CD8-positive, alpha-beta memory T cell (primary cell): ENCODE measurements at regions not wholly inside any gene's neighbourhood (a gene's known extent, or its start where the extent isn't known, plus 50 kb on each side); places are given as distances from the start of the nearest gene placed in this dataset.

Experiments
- CTCF ChIA-PET: fragments of 350-600 bp; sonication (Branson Sonifier 250); formaldehyde crosslinking; loops from one replicate; lab custom pipeline; 2021; ENCODE audit warnings: antibody characterized with exemption; lab: Charles Lee
- POLR2A ChIA-PET: fragments of 350-600 bp; sonication (Branson Sonifier 250); formaldehyde crosslinking; loops from one replicate; lab custom pipeline; 2021; ENCODE audit warnings: antibody characterized with exemption; lab: Charles Lee
- DNase-seq, 5 donors: peaks; one replicate each; pipeline versions ENCODE4 v3.0.0 to v3.0.0-alpha.2; 2020 to 2022; ENCODE audit warnings: mixed read lengths in 1 of 5
- H3K27ac ChIP-seq: one replicate; pipeline ENCODE4 v1.7.0; 2013; ENCODE audit warnings: low read depth, mild to moderate bottlenecking, low read length, moderate library complexity
- H3K27me3 ChIP-seq: 2 replicates; pipeline ENCODE4 v1.7.0; 2013; ENCODE audit warnings: low read length, mild to moderate bottlenecking; ENCODE audit not compliant: insufficient read depth, poor library complexity, severe bottlenecking
- H3K36me3 ChIP-seq: 2 replicates; pipeline ENCODE4 v1.7.0; 2013; ENCODE audit warnings: mild to moderate bottlenecking, low read length, moderate library complexity; ENCODE audit not compliant: insufficient read depth
- H3K4me1 ChIP-seq: 2 replicates; pipeline ENCODE4 v1.7.0; 2013; ENCODE audit warnings: mild to moderate bottlenecking, low read length, moderate library complexity; ENCODE audit not compliant: insufficient read depth
- H3K4me3 ChIP-seq: 2 replicates; pipeline ENCODE4 v1.7.0; 2013; ENCODE audit warnings: mild to moderate bottlenecking, low read length
- H3K9me3 ChIP-seq: 2 replicates; pipeline ENCODE4 v1.7.0; 2013; ENCODE audit warnings: mild to moderate bottlenecking, low read length
- H3K27ac Mint-ChIP-seq, 8 donors: one replicate each; pipeline ENCODE4 v1.8.0; 2020 to 2021; ENCODE audit warnings: mixed read lengths in 8 of 8, mild to moderate bottlenecking in 6 of 8, inconsistent platforms in 3 of 8, moderate library complexity in 3 of 8
- H3K27me3 Mint-ChIP-seq, 2 donors: one replicate each; pipeline ENCODE4 v1.8.0; 2020 to 2021; ENCODE audit warnings: mixed read lengths in 2 of 2, mild to moderate bottlenecking in 1 of 2, moderate library complexity in 1 of 2
- H3K36me3 Mint-ChIP-seq, 3 donors: one replicate each; pipeline ENCODE4 v1.8.0; 2020 to 2021; ENCODE audit warnings: mixed read lengths in 3 of 3, inconsistent platforms in 1 of 3, mild to moderate bottlenecking in 1 of 3
- H3K4me1 Mint-ChIP-seq, 3 donors: one replicate each; pipeline ENCODE4 v1.8.0; 2020 to 2021; ENCODE audit warnings: mixed read lengths in 3 of 3, inconsistent platforms in 1 of 3, mild to moderate bottlenecking in 1 of 3
- H3K4me3 Mint-ChIP-seq, 7 donors: one replicate each; pipeline ENCODE4 v1.8.0; 2020 to 2021; ENCODE audit warnings: mixed read lengths in 7 of 7, mild to moderate bottlenecking in 6 of 7, moderate library complexity in 4 of 7, inconsistent platforms in 2 of 7
- H3K9me3 Mint-ChIP-seq, 5 donors: one replicate each; pipeline ENCODE4 v1.8.0; 2020 to 2022; ENCODE audit warnings: mixed read lengths in 5 of 5, mild to moderate bottlenecking in 3 of 5, moderate library complexity in 2 of 5, inconsistent platforms in 1 of 5

GRCh38 chr17:56665864-56666263 lies 72.4 kb downstream of the NOG start:
- CTCF ChIA-PET, result no interaction called here
- H3K4me3 ChIP-seq, result no peak overlapping the region
- H3K36me3 Mint-ChIP-seq, result no peaks in the 10 kb centered on the region

GRCh38 chr17:56667925-56668458 lies 74.5 kb downstream of the NOG start:
- ChIA-PET POLR2A (interaction anchor here (0.5 kb wide), 1 partner anchor 1315 kb away, joined by 9 read pairs; no protein-coding TSS in a partner anchor), CTCF (no interaction called here)
- DNase-seq, result no peak
- Histone ChIP-seq H3K27me3 (no peaks in the 10 kb centered on the region), H3K4me3 (no peak overlapping the region), H3K9me3 (no peaks in the 10 kb centered on the region), H3K27ac (no peak overlapping the region), H3K36me3 (no peaks in the 10 kb centered on the region), H3K4me1 (no peaks in the 10 kb centered on the region)
- H3K4me3 Mint-ChIP-seq, result no peak overlapping the region
- no peaks in the 10 kb centered on the region for H3K4me1 Mint-ChIP-seq
- no peak overlapping the region for H3K27ac Mint-ChIP-seq
- H3K36me3 Mint-ChIP-seq, result peaks cover 0 to 4% (median 3%) of the 10 kb centered on the region in 3 donors
- peaks cover 23 to 75% of the 10 kb centered on the region in 2 donors for H3K27me3 Mint-ChIP-seq
- peaks cover 0 to 4% (median 0%) of the 10 kb centered on the region in 5 donors for H3K9me3 Mint-ChIP-seq

More at GRCh38 chr17:56665864-56666263, 72.4 kb downstream of the NOG start:
- POLR2A ChIA-PET, result no interaction called here
- Mint-ChIP-seq H3K27me3 (peaks cover 10 to 71% of the 10 kb centered on the region in 2 donors), H3K4me3 (no peak overlapping the region), H3K4me1 (no peaks in the 10 kb centered on the region), H3K27ac (peak overlapping the region in 1 of 8 donors; percentile 86), H3K9me3 (no peaks in the 10 kb centered on the region)
- Histone ChIP-seq H3K27ac (no peak overlapping the region), H3K4me1 (no peaks in the 10 kb centered on the region), H3K9me3 (no peaks in the 10 kb centered on the region), H3K36me3 (no peaks in the 10 kb centered on the region), H3K27me3 (no peaks in the 10 kb centered on the region)
- DNase-seq, result no peak

- H3K4me1 Mint-ChIP-seq, result peaks cover 14 to 17% (median 15%) of the 10 kb centered on the region in 3 donors
- H3K36me3 ChIP-seq, result no peaks in the 10 kb centered on the region
- ChIA-PET POLR2A (no interaction called here), CTCF (interaction anchor here (0.7 kb wide), 2 partner anchors 44 to 1453 kb away, joined by 3 to 4 read pairs; no protein-coding TSS in a partner anchor)
- no peak overlapping the region for H3K27ac ChIP-seq
- no peaks in the 10 kb centered on the region for H3K4me1 ChIP-seq
- DNase-seq, result no peak
- no peak overlapping the region for H3K4me3 Mint-ChIP-seq
- peaks cover under 1% of the 10 kb centered on the region for H3K27me3 ChIP-seq
- H3K27ac Mint-ChIP-seq, result no peak overlapping the region
- no peak overlapping the region for H3K4me3 ChIP-seq
- peaks cover 30 to 75% of the 10 kb centered on the region in 2 donors for H3K27me3 Mint-ChIP-seq
- peaks cover 0 to 7% (median 3%) of the 10 kb centered on the region in 3 donors for H3K36me3 Mint-ChIP-seq
- H3K9me3 ChIP-seq, result no peaks in the 10 kb centered on the region
- peaks cover 0 to 4% (median 0%) of the 10 kb centered on the region in 5 donors for H3K9me3 Mint-ChIP-seq
These were observed 78.7 kb downstream of the NOG start for GRCh38 chr17:56672195-56672594.

- H3K9me3 ChIP-seq, result no peaks in the 10 kb centered on the region
- CTCF ChIA-PET, result interaction anchor here (1.1 to 1.4 kb wide), 2 partner anchors 42 to 81 kb away, joined by 3 read pairs; partner anchors contain the start of gene NOG
- Mint-ChIP-seq H3K27ac (no peak overlapping the region), H3K36me3 (peaks cover 0 to 7% (median 3%) of the 10 kb centered on the region in 3 donors), H3K9me3 (peaks cover 0 to 4% (median 0%) of the 10 kb centered on the region in 5 donors), H3K4me1 (peaks cover 15 to 25% (median 17%) of the 10 kb centered on the region in 3 donors), H3K4me3 (no peak overlapping the region), H3K27me3 (peaks cover 40 to 61% of the 10 kb centered on the region in 2 donors)
- H3K27me3 ChIP-seq, result peaks cover 22% of the 10 kb centered on the region
- H3K4me3 ChIP-seq, result no peak overlapping the region
- H3K27ac ChIP-seq, result no peak overlapping the region
- peaks cover 8% of the 10 kb centered on the region for H3K4me1 ChIP-seq
- POLR2A ChIA-PET, result no interaction called here
- no peaks in the 10 kb centered on the region for H3K36me3 ChIP-seq
- DNase-seq, result no peak
These were observed 81.0 kb downstream of the NOG start for GRCh38 chr17:56674401-56674925.

GRCh38 chr17:56675876-56676660 lies 82.6 kb downstream of the NOG start:
- Mint-ChIP-seq H3K27ac (no peak overlapping the region), H3K27me3 (peaks cover 46 to 54% of the 10 kb centered on the region in 2 donors), H3K4me3 (peak overlapping the region in 1 of 7 donors; percentile 41), H3K36me3 (peaks cover 0 to 7% (median 3%) of the 10 kb centered on the region in 3 donors), H3K4me1 (peaks cover 15 to 33% (median 17%) of the 10 kb centered on the region in 3 donors), H3K9me3 (peaks cover 0 to 4% (median 0%) of the 10 kb centered on the region in 5 donors)
- H3K36me3 ChIP-seq, result no peaks in the 10 kb centered on the region
- no peaks in the 10 kb centered on the region for H3K9me3 ChIP-seq
- no peak for DNase-seq
- H3K4me1 ChIP-seq, result peaks cover 11% of the 10 kb centered on the region
- H3K27me3 ChIP-seq, result peaks cover 28% of the 10 kb centered on the region
- CTCF ChIA-PET, result interaction anchor here (1.4 kb wide), 1 partner anchor 83 kb away, joined by 3 read pairs; the partner anchor contains the start of gene NOG
- no peak overlapping the region for H3K27ac ChIP-seq
- no peak overlapping the region for H3K4me3 ChIP-seq
- POLR2A ChIA-PET, result no interaction called here

GRCh38 chr17:56676810-56677209 lies 83.3 kb downstream of the NOG start:
- peaks cover 42 to 51% of the 10 kb centered on the region in 2 donors for H3K27me3 Mint-ChIP-seq

GRCh38 chr17:56678249-56679114 lies 85.0 kb downstream of the NOG start:
- H3K4me3 ChIP-seq, result peak overlapping the region; percentile 1
- Mint-ChIP-seq H3K4me1 (peaks cover 15 to 37% (median 22%) of the 10 kb centered on the region in 3 donors), H3K27me3 (peaks cover 36 to 41% of the 10 kb centered on the region in 2 donors), H3K9me3 (no peaks in the 10 kb centered on the region), H3K4me3 (peak overlapping the region in 6 of 7 donors; percentile 29 to 69 (median 54)), H3K36me3 (no peaks in the 10 kb centered on the region), H3K27ac (peak overlapping the region in 1 of 8 donors; percentile 7)
- POLR2A ChIA-PET, result no interaction called here
- H3K27me3 ChIP-seq, result peaks cover 31% of the 10 kb centered on the region
- no peaks in the 10 kb centered on the region for H3K36me3 ChIP-seq
- CTCF ChIA-PET, result no interaction called here
- DNase-seq, result peak in 1 of 5 donors; percentile 15
- no peak overlapping the region for H3K27ac ChIP-seq
- H3K9me3 ChIP-seq, result no peaks in the 10 kb centered on the region
- peaks cover 25% of the 10 kb centered on the region for H3K4me1 ChIP-seq

More at GRCh38 chr17:56676810-56677209, 83.3 kb downstream of the NOG start:
- H3K4me3 ChIP-seq, result no peak overlapping the region
- peaks cover 31% of the 10 kb centered on the region for H3K27me3 ChIP-seq
- peaks cover 18% of the 10 kb centered on the region for H3K4me1 ChIP-seq
- no peak overlapping the region for H3K27ac Mint-ChIP-seq
- peak overlapping the region in 1 of 7 donors; percentile 41 for H3K4me3 Mint-ChIP-seq
- no peak overlapping the region for H3K27ac ChIP-seq
- POLR2A ChIA-PET, result no interaction called here
- CTCF ChIA-PET, result no interaction called here
- peaks cover 0 to 4% (median 0%) of the 10 kb centered on the region in 5 donors for H3K9me3 Mint-ChIP-seq
- H3K36me3 Mint-ChIP-seq, result peaks cover 0 to 7% (median 3%) of the 10 kb centered on the region in 3 donors
- H3K4me1 Mint-ChIP-seq, result peaks cover 15 to 33% (median 17%) of the 10 kb centered on the region in 3 donors
- DNase-seq, result no peak
- H3K36me3 ChIP-seq, result no peaks in the 10 kb centered on the region
- H3K9me3 ChIP-seq, result no peaks in the 10 kb centered on the region
